ENCODE measurements at regions not wholly inside any gene's neighbourhood (a gene's known extent, or its start where the extent isn't known, plus 50 kb on each side); places are given as distances from the start of the nearest gene placed in this dataset.

GRCh38 chrX:45381366-45381765 lies 180.7 kb upstream of the DIPK2B start:
- H3K27ac ChIP-seq, result no peak overlapping the region
- no peaks in the 10 kb centered on the region for H3K79me2 ChIP-seq (ENCODE audit: low read depth)
- no peak overlapping the region for H2AFZ ChIP-seq (replicated peaks)
- no peaks in the 10 kb centered on the region for H3K4me1 ChIP-seq
- H3K27ac Mint-ChIP-seq, result no peak overlapping the region
- no peak for TF ChIP-seq EZH2 (IDR thresholded peaks at IDR 0.05)
- no peak for TF ChIP-seq EZH2phosphoT487 (IDR thresholded peaks at IDR 0.05)
- no peak for TF ChIP-seq CTCF (IDR thresholded peaks at IDR 0.05)
- H3K4me1 Mint-ChIP-seq, result no peaks in the 10 kb centered on the region
- H3K27me3 Mint-ChIP-seq (ENCODE audit: insufficient read depth, low read depth), result peaks cover 2% of the 10 kb centered on the region
- H3K4me3 ChIP-seq, result no peak overlapping the region
- H3K27me3 ChIP-seq, result no peaks in the 10 kb centered on the region
- no peaks in the 10 kb centered on the region for H4K20me1 ChIP-seq (ENCODE audit: low read depth)
- H3K36me3 Mint-ChIP-seq, result no peaks in the 10 kb centered on the region
- no peak overlapping the region for H3K9ac ChIP-seq
- H3K9me3 Mint-ChIP-seq, result peaks cover 11% of the 10 kb centered on the region
- peaks cover 5% of the 10 kb centered on the region for H3K9me3 ChIP-seq (ENCODE audit: low read depth)
- no peak overlapping the region for H3K4me3 Mint-ChIP-seq
- no peak for DNase-seq (ENCODE audit: low spot score)
- H3F3A ChIP-seq (ENCODE audit: low read depth), result no peaks in the 10 kb centered on the region
- H3K36me3 ChIP-seq, result no peaks in the 10 kb centered on the region
- no peak overlapping the region for H3K4me2 ChIP-seq

- TF ChIP-seq EZH2 (IDR thresholded peaks at IDR 0.05), result no peak
- TF ChIP-seq EZH2phosphoT487 (IDR thresholded peaks at IDR 0.05), result no peak
- no peak for TF ChIP-seq CTCF (IDR thresholded peaks at IDR 0.05)
These were observed 178.6 kb upstream of the DIPK2B start for GRCh38 chrX:45379236-45379635.

GRCh38 chrX:45372151-45372550 lies 171.5 kb upstream of the DIPK2B start:
- Mint-ChIP-seq H3K4me1 (no peaks in the 10 kb centered on the region), H3K4me3 (no peak overlapping the region)

More at GRCh38 chrX:45379236-45379635, 178.6 kb upstream of the DIPK2B start:
- Mint-ChIP-seq H3K9me3 (peaks cover 17% of the 10 kb centered on the region), H3K27ac (no peak overlapping the region), H3K36me3 (no peaks in the 10 kb centered on the region), H3K4me3 (no peak overlapping the region), H3K4me1 (no peaks in the 10 kb centered on the region), H3K27me3 (ENCODE audit: insufficient read depth, low read depth) (no peaks in the 10 kb centered on the region)
- H3K79me2 ChIP-seq (ENCODE audit: low read depth), result no peaks in the 10 kb centered on the region
- H3K27ac ChIP-seq, result no peak overlapping the region
- no peak for DNase-seq (ENCODE audit: low spot score)
- H3K4me1 ChIP-seq, result no peaks in the 10 kb centered on the region
- H3K9ac ChIP-seq, result no peak overlapping the region
- H3K4me2 ChIP-seq, result no peak overlapping the region
- peaks cover 5% of the 10 kb centered on the region for H3K9me3 ChIP-seq (ENCODE audit: low read depth)
- H3K36me3 ChIP-seq, result no peaks in the 10 kb centered on the region
- no peaks in the 10 kb centered on the region for H3F3A ChIP-seq (ENCODE audit: low read depth)
- no peak overlapping the region for H2AFZ ChIP-seq (replicated peaks)
- no peaks in the 10 kb centered on the region for H4K20me1 ChIP-seq (ENCODE audit: low read depth)
- no peak overlapping the region for H3K4me3 ChIP-seq
- H3K27me3 ChIP-seq, result no peaks in the 10 kb centered on the region

More at GRCh38 chrX:45372151-45372550, 171.5 kb upstream of the DIPK2B start:
- Histone ChIP-seq H3F3A (ENCODE audit: low read depth) (no peaks in the 10 kb centered on the region), H3K27me3 (no peaks in the 10 kb centered on the region), H3K9me3 (ENCODE audit: low read depth) (peaks cover 7% of the 10 kb centered on the region), H3K9ac (no peak overlapping the region), H3K4me3 (no peak overlapping the region), H2AFZ (replicated peaks) (no peak overlapping the region), H3K79me2 (ENCODE audit: low read depth) (no peaks in the 10 kb centered on the region), H3K36me3 (no peaks in the 10 kb centered on the region), H3K27ac (no peak overlapping the region), H3K4me2 (no peak overlapping the region), H3K4me1 (no peaks in the 10 kb centered on the region), H4K20me1 (ENCODE audit: low read depth) (no peaks in the 10 kb centered on the region)
- TF ChIP-seq EZH2 (IDR thresholded peaks at IDR 0.05) (no peak), EZH2phosphoT487 (IDR thresholded peaks at IDR 0.05) (no peak), CTCF (IDR thresholded peaks at IDR 0.05) (no peak)
- no peak overlapping the region for H3K27ac Mint-ChIP-seq
- H3K27me3 Mint-ChIP-seq (ENCODE audit: insufficient read depth, low read depth), result peaks cover 2% of the 10 kb centered on the region
- DNase-seq (ENCODE audit: low spot score), result no peak
- H3K36me3 Mint-ChIP-seq, result no peaks in the 10 kb centered on the region
- peaks cover 36% of the 10 kb centered on the region for H3K9me3 Mint-ChIP-seq

All from neural progenitor cell (in vitro differentiated cells).